Smooth muscle cell (in vitro differentiated cells): ENCODE measurements at regions not wholly inside any gene's neighbourhood (a gene's known extent, or its start where the extent isn't known, plus 50 kb on each side); places are given as distances from the start of the nearest gene placed in this dataset.

Source experiments
- DNase-seq: peaks from one replicate; lab custom pipeline; 2025; ENCODE audit not compliant: unreplicated experiment; lab: John Stamatoyannopoulos, UW
- H2AFZ ChIP-seq: fragments of 200-600 bp; sonication (generic); 2 replicates; pipeline ENCODE4 v1.6.0; 2016; ENCODE audit warnings: antibody characterized with exemption, low read depth, mild to moderate bottlenecking
- H3F3A ChIP-seq: fragments of 200-600 bp; sonication (generic); 2 replicates; pipeline ENCODE4 v1.6.0; 2017; ENCODE audit warnings: antibody characterized with exemption, low read depth
- H3K27ac ChIP-seq: fragments of 200-600 bp; sonication (generic); 2 replicates; pipeline ENCODE4 v1.5.1; 2016; ENCODE audit warnings: low read depth, mild to moderate bottlenecking
- H3K27me3 ChIP-seq: fragments of 200-600 bp; sonication (generic); 2 replicates; pipeline ENCODE4 v1.6.1; 2016; ENCODE audit warnings: low read depth, mild to moderate bottlenecking
- H3K36me3 ChIP-seq: fragments of 200-600 bp; sonication (generic); 2 replicates; pipeline ENCODE4 v1.5.1; 2016; ENCODE audit warnings: low read depth
- H3K4me1 ChIP-seq: fragments of 200-600 bp; sonication (generic); 2 replicates; pipeline ENCODE4 v1.5.1; 2016; ENCODE audit warnings: low read depth
- H3K4me2 ChIP-seq: fragments of 200-600 bp; sonication (generic); 2 replicates; pipeline ENCODE4 v1.6.0; 2016; ENCODE audit warnings: mild to moderate bottlenecking
- H3K4me3 ChIP-seq: fragments of 200-600 bp; sonication (generic); 2 replicates; pipeline ENCODE4 v1.5.1; 2016; ENCODE audit warnings: mild to moderate bottlenecking
- H3K79me2 ChIP-seq: fragments of 200-600 bp; sonication (generic); 2 replicates; pipeline ENCODE4 v1.6.0; 2016; ENCODE audit warnings: low read depth, mild to moderate bottlenecking
- H3K9ac ChIP-seq: fragments of 200-600 bp; sonication (generic); 2 replicates; pipeline ENCODE4 v1.6.0; 2016; ENCODE audit warnings: low read depth
- H3K9me3 ChIP-seq: fragments of 200-600 bp; sonication (generic); replicated peaks from 2 replicates; pipeline ENCODE4 v1.5.1; 2016; ENCODE audit warnings: low read depth
- H4K20me1 ChIP-seq: fragments of 200-600 bp; sonication (generic); 2 replicates; pipeline ENCODE4 v1.6.0; 2016; ENCODE audit warnings: low read depth
- WGBS: methylation state at CpG from one replicate; pipeline ENCODE4 v1.1.7; 2016; ENCODE audit warnings: low lambda C conversion rate; 5-methylcytosine and 5-hydroxymethylcytosine counted together
- TF ChIP-seq, protein P1 (sequence below): fragments of 200-600 bp; sonication (generic); IDR thresholded peaks from 2 replicates; pipeline ENCODE4 v1.5.1; 2017; ENCODE audit warnings: borderline replicate concordance, mild to moderate bottlenecking, antibody characterized with exemption; ENCODE audit not compliant: insufficient read depth, poor library complexity, severe bottlenecking

DNA sequence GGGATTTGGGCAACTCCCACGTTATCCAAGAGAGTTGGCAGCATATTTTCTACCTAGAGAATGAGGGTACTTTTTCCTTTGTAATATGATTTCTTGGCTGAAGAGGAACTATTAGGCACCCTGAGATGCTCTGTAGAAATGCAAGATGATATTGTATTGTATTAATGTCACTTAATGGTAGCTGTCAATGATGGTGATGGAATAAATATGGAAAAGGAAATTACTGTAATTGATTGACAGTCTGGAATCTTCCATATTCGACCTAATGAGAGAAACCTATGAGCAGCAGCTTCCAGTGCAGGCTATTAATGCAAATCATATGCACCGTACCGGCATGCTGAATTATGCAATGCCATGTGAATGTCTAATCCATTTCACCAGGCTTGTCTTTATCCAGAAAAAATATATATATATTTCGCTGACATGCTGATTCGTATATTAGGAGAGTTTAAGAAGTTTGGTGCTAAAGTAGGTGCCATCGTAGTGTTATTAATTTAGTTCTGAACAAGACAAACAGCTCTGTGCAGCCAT lies 494.2 kb upstream of the JARID2 start:
- Histone ChIP-seq H3K79me2 (no peaks in the 10 kb centered on the region), H3K4me3 (no peak overlapping the region), H3F3A (no peaks in the 10 kb centered on the region), H3K4me2 (no peak overlapping the region), H2AFZ (no peak overlapping the region), H3K9me3 (no peaks in the 10 kb centered on the region), H3K27me3 (no peaks in the 10 kb centered on the region), H3K36me3 (no peaks in the 10 kb centered on the region), H3K27ac (no peak overlapping the region), H3K4me1 (no peaks in the 10 kb centered on the region), H4K20me1 (no peaks in the 10 kb centered on the region), H3K9ac (no peak overlapping the region)
- TF ChIP-seq, protein P1, sequence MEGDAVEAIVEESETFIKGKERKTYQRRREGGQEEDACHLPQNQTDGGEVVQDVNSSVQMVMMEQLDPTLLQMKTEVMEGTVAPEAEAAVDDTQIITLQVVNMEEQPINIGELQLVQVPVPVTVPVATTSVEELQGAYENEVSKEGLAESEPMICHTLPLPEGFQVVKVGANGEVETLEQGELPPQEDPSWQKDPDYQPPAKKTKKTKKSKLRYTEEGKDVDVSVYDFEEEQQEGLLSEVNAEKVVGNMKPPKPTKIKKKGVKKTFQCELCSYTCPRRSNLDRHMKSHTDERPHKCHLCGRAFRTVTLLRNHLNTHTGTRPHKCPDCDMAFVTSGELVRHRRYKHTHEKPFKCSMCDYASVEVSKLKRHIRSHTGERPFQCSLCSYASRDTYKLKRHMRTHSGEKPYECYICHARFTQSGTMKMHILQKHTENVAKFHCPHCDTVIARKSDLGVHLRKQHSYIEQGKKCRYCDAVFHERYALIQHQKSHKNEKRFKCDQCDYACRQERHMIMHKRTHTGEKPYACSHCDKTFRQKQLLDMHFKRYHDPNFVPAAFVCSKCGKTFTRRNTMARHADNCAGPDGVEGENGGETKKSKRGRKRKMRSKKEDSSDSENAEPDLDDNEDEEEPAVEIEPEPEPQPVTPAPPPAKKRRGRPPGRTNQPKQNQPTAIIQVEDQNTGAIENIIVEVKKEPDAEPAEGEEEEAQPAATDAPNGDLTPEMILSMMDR = no peak
- WGBS = 79% methylated on average over 7 of the region's 7 CpGs
- no peak for DNase-seq

DNA sequence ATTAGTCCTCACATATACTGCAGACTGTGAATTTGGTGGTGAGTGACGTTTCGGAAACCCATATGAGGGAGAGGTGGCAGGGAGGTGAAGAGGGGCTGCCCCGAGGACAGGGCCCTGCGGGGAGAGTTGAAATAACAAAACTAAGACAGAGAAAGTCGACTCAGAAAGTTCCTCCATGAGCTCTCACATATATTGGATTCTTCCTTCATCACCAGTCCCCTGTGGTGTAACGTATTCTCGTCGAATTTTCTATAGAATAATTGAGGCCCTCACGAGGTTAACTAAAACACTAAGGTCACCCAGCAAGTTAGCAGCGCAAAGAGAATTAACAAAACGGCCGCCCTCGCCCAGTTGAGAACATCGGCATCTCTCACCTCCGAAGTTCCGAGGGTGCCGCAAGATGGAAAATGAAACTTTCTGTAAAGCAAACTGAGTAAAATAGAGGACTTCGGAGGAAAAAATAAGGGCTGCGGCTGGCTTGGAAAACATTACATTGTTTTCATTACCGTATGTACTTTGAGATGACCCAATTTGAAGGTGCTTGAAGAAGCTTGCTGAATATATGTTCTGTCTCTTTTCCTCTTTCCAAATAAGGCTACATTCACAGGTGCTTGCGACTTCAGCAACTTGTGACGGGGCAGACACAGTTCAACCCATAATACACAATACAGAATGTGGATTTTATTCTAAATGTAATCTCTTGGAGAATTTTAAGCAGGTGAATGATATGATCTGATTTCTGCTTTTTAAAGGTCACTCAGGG lies 490.9 kb upstream of the JARID2 start:
- Histone ChIP-seq H3K27ac (no peak overlapping the region), H3K36me3 (no peaks in the 10 kb centered on the region), H2AFZ (no peak overlapping the region), H3K4me3 (no peak overlapping the region), H3K9ac (no peak overlapping the region), H3K79me2 (no peaks in the 10 kb centered on the region), H3K4me1 (no peaks in the 10 kb centered on the region), H3K9me3 (no peaks in the 10 kb centered on the region), H3K27me3 (no peaks in the 10 kb centered on the region), H4K20me1 (no peaks in the 10 kb centered on the region), H3F3A (no peaks in the 10 kb centered on the region), H3K4me2 (no peak overlapping the region)
- WGBS = 94% methylated on average over 22 of the region's 22 CpGs
- TF ChIP-seq, protein P1 = no peak
- no peak for DNase-seq

DNA sequence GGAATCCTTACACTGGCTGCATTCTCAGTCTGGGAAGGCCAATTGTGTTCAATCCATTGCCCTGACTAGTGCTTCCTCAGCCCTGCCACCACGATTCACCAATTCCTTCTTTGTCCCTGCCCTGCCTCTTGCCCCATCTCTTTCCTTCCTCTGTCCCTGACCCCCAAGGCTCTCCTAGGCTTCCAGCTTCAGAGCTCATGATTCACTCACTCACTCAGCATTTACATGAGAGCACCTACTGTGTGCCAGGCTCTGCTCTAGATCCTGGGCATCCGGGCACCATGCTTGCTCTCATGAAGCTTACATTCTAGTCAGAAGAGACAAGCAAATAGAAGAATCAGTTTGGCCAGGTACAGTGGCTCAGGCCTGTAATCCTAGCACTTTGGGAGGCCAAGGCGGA lies 489.5 kb upstream of the JARID2 start:
- H4K20me1 ChIP-seq = no peaks in the 10 kb centered on the region
- no peak overlapping the region for H3K9ac ChIP-seq
- DNase-seq = no peak
- H3K4me2 ChIP-seq = no peak overlapping the region
- TF ChIP-seq, protein P1 = no peak
- no peak overlapping the region for H2AFZ ChIP-seq
- H3K4me1 ChIP-seq = no peaks in the 10 kb centered on the region
- no peaks in the 10 kb centered on the region for H3K27me3 ChIP-seq
- no peak overlapping the region for H3K4me3 ChIP-seq
- H3K27ac ChIP-seq = no peak overlapping the region
- no peaks in the 10 kb centered on the region for H3K36me3 ChIP-seq
- no peaks in the 10 kb centered on the region for H3K9me3 ChIP-seq
- H3K79me2 ChIP-seq = no peaks in the 10 kb centered on the region
- no peaks in the 10 kb centered on the region for H3F3A ChIP-seq
- 95% methylated on average over 3 of the region's 3 CpGs for WGBS

DNA sequence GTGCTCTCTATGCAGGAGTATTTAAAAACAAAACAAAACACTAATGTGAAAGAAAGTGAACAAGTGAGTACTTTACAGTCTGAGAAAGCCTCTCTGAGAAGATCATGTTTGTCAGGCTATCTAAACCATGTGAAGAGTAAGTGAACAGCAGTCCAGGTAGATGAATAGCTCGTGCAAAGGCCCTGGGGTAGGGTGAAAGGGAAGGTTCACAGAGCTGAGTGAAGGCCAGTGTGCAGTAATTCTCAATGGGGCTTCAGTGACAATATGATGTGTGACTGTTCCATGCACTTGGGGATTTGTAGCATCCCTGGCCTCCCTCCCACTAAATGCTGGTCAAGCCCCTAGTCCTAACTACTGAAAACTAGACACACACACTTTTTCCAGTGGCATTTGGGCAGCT lies 488.9 kb upstream of the JARID2 start:
- Histone ChIP-seq H3K79me2 (no peaks in the 10 kb centered on the region), H3K4me2 (no peak overlapping the region), H3K4me3 (no peak overlapping the region), H4K20me1 (no peaks in the 10 kb centered on the region), H3K9ac (no peak overlapping the region), H3K27ac (no peak overlapping the region), H3K9me3 (no peaks in the 10 kb centered on the region), H3F3A (no peaks in the 10 kb centered on the region), H2AFZ (no peak overlapping the region), H3K27me3 (no peaks in the 10 kb centered on the region), H3K36me3 (no peaks in the 10 kb centered on the region), H3K4me1 (no peaks in the 10 kb centered on the region)
- no peak for DNase-seq
- 100% methylated on average over 1 of the region's 1 CpG for WGBS
- TF ChIP-seq, protein P1 = no peak
